Hepatocyte (in vitro differentiated cells): ENCODE measurements at regions not wholly inside any gene's neighbourhood (a gene's known extent, or its start where the extent isn't known, plus 50 kb on each side); places are given as distances from the start of the nearest gene placed in this dataset.

Experiments
- DNase-seq: peaks from one replicate; pipeline ENCODE4 v3.0.0-alpha.2; 2016; ENCODE audit warnings: low spot score
- H2AFZ ChIP-seq: fragments of 200-600 bp; sonication (generic); 2 replicates; pipeline ENCODE4 v1.6.0; 2016; ENCODE audit warnings: antibody characterized with exemption, mild to moderate bottlenecking
- H3K27ac ChIP-seq: fragments of 200-600 bp; sonication (generic); 2 replicates; pipeline ENCODE4 v1.5.1; 2016; ENCODE audit warnings: mild to moderate bottlenecking
- H3K27me3 ChIP-seq: fragments of 200-600 bp; sonication (generic); 2 replicates; pipeline ENCODE4 v1.6.1; 2016
- H3K36me3 ChIP-seq: fragments of 200-600 bp; sonication (generic); replicated peaks from 2 replicates; pipeline ENCODE4 v1.5.1; 2016; ENCODE audit warnings: low read depth; ENCODE audit not compliant: insufficient read depth
- H3K4me1 ChIP-seq: fragments of 200-600 bp; sonication (generic); 2 replicates; pipeline ENCODE4 v1.5.1; 2016; ENCODE audit warnings: mild to moderate bottlenecking, moderate library complexity; ENCODE audit not compliant: insufficient read depth
- H3K4me2 ChIP-seq: fragments of 200-600 bp; sonication (generic); 2 replicates; pipeline ENCODE4 v1.6.0; 2016
- H3K4me3 ChIP-seq: fragments of 200-600 bp; sonication (generic); 2 replicates; pipeline ENCODE4 v1.5.1; 2016; ENCODE audit warnings: mild to moderate bottlenecking
- H3K79me2 ChIP-seq: fragments of 200-600 bp; sonication (generic); 2 replicates; pipeline ENCODE4 v1.6.0; 2017; ENCODE audit warnings: mild to moderate bottlenecking
- H3K9me2 ChIP-seq: fragments of 200-600 bp; sonication (generic); replicated peaks from 2 replicates; pipeline ENCODE4 v1.6.0; 2017; ENCODE audit warnings: mild to moderate bottlenecking; ENCODE audit not compliant: insufficient read depth
- H3K9me3 ChIP-seq: fragments of 200-600 bp; sonication (generic); 2 replicates; pipeline ENCODE4 v1.5.1; 2016; ENCODE audit warnings: low read depth, mild to moderate bottlenecking
- H4K20me1 ChIP-seq: fragments of 200-600 bp; sonication (generic); 2 replicates; pipeline ENCODE4 v1.6.0; 2016; ENCODE audit warnings: mild to moderate bottlenecking; ENCODE audit not compliant: insufficient read depth, poor library complexity, severe bottlenecking
- CTCF ChIP-seq: fragments of 200-600 bp; sonication (generic); IDR thresholded peaks from 2 replicates; pipeline ENCODE4 v1.5.1; 2016; ENCODE audit warnings: antibody characterized with exemption, mild to moderate bottlenecking; ENCODE audit not compliant: poor library complexity
- EZH2 ChIP-seq: fragments of 200-600 bp; sonication (generic); IDR thresholded peaks from 2 replicates; pipeline ENCODE4 v1.6.1; 2016; ENCODE audit warnings: antibody characterized with exemption, mild to moderate bottlenecking, borderline replicate concordance
- EZH2phosphoT487 ChIP-seq: fragments of 200-600 bp; sonication (generic); IDR thresholded peaks from one replicate; pipeline ENCODE4 v1.6.1; 2018; ENCODE audit warnings: antibody characterized with exemption, mild to moderate bottlenecking, low read depth, moderate library complexity; ENCODE audit not compliant: unreplicated experiment, severe bottlenecking
- WGBS: methylation state at CpG from one replicate; pipeline ENCODE4 v1.1.6; 2016; ENCODE audit warnings: low lambda C conversion rate; ENCODE audit errors: missing lambda C conversion rate; 5-methylcytosine and 5-hydroxymethylcytosine counted together

- H3K4me1 ChIP-seq, result no peaks in the 10 kb centered on the region
- no peaks in the 10 kb centered on the region for H3K79me2 ChIP-seq
- no peaks in the 10 kb centered on the region for H3K9me2 ChIP-seq
- no peaks in the 10 kb centered on the region for H3K27me3 ChIP-seq
- H3K36me3 ChIP-seq, result no peaks in the 10 kb centered on the region
- no peak overlapping the region for H3K4me3 ChIP-seq
- no peak overlapping the region for H2AFZ ChIP-seq
- no peaks in the 10 kb centered on the region for H3K9me3 ChIP-seq
- no peak for DNase-seq
- TF ChIP-seq EZH2phosphoT487, result no peak
- no peak for TF ChIP-seq CTCF
- no peak for TF ChIP-seq EZH2
- no peaks in the 10 kb centered on the region for H4K20me1 ChIP-seq
- no peak overlapping the region for H3K27ac ChIP-seq
- WGBS, result 79% methylated on average over 7 of the region's 7 CpGs
- H3K4me2 ChIP-seq, result no peak overlapping the region
Measured at GRCh38 chr19:29060813-29061364, 152.1 kb downstream of the UQCRFS1 start.

GRCh38 chr19:29056535-29056934 is 156.4 kb downstream of the UQCRFS1 start:
- no peaks in the 10 kb centered on the region for H3K9me2 ChIP-seq
- no peaks in the 10 kb centered on the region for H3K9me3 ChIP-seq
- no peaks in the 10 kb centered on the region for H4K20me1 ChIP-seq
- H3K4me2 ChIP-seq, result no peak overlapping the region
- no peaks in the 10 kb centered on the region for H3K36me3 ChIP-seq
- DNase-seq, result no peak
- no peak for TF ChIP-seq EZH2phosphoT487
- no peak for TF ChIP-seq CTCF
- TF ChIP-seq EZH2, result no peak
- no peaks in the 10 kb centered on the region for H3K79me2 ChIP-seq
- no peak overlapping the region for H3K27ac ChIP-seq
- 86% methylated on average over 5 of the region's 5 CpGs for WGBS
- H3K4me1 ChIP-seq, result no peaks in the 10 kb centered on the region
- no peaks in the 10 kb centered on the region for H3K27me3 ChIP-seq
- H3K4me3 ChIP-seq, result no peak overlapping the region
- H2AFZ ChIP-seq, result no peak overlapping the region

- H3K27me3 ChIP-seq, result no peaks in the 10 kb centered on the region
- TF ChIP-seq CTCF (no peak), EZH2 (no peak), EZH2phosphoT487 (no peak)
- peak; percentile 34 for DNase-seq
- H3K27ac ChIP-seq, result no peak overlapping the region
- H3K9me2 ChIP-seq, result no peaks in the 10 kb centered on the region
- H3K9me3 ChIP-seq, result no peaks in the 10 kb centered on the region
- H4K20me1 ChIP-seq, result no peaks in the 10 kb centered on the region
- H3K4me2 ChIP-seq, result no peak overlapping the region
- no peak overlapping the region for H3K4me3 ChIP-seq
- H2AFZ ChIP-seq, result no peak overlapping the region
- no peaks in the 10 kb centered on the region for H3K79me2 ChIP-seq
- no peaks in the 10 kb centered on the region for H3K36me3 ChIP-seq
- 69% methylated on average over 10 of the region's 10 CpGs for WGBS
- no peaks in the 10 kb centered on the region for H3K4me1 ChIP-seq
Measured at GRCh38 chr19:29054886-29055675, 157.9 kb downstream of the UQCRFS1 start.
